ENCODE measurements at regions not wholly inside any gene's neighbourhood (a gene's known extent, or its start where the extent isn't known, plus 50 kb on each side); places are given as distances from the start of the nearest gene placed in this dataset.
"Not testable (repeated sequence)": the region's sequence is repeated elsewhere in the genome, so short reads cannot be mapped to it uniquely, and the experiment has no call there.

- no peak for DNase-seq (ENCODE audit: low read depth)
These were observed 123.6 kb upstream of the VEPH1 start for GRCh38 chr3:157626817-157627216.

DNA sequence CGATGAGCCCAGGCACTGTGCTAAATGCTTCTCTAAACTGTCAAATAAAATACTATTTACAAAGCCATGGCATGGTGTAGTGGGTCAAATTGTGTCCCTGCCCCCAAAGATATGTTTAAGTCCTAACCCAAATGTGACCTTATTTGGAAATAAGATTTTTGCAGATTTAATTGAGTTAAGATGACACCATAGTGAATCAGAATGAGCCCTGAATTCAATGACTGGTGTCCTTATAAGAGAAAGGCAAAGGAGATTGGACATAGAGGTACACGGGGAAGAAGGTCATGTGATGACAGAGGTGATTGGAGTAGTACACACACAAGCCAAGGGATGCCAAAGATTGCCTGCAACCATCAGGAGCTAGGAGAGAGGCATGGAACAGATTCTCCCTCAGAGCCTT is 121.6 kb upstream of the VEPH1 start:
- no peak for DNase-seq (ENCODE audit: low read depth)

DNA sequence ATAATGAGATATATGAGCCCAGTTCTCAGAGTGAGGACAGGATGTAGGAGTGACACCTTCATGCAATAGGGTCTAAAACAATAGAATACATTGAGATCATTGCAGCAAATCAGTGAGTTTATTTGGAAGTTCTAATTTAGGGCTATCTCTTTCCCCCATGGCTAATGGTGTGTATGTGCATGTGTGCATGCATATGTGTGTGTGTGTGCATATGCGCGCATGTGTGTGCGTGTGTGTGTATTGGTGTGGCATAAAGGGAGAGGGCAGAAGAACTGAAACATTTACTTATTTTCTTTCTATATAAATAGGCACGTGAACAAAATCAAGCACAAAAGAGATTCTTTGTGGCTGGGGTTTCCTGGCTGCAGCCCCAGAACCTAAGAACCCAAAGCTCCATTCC is 115.7 kb upstream of the VEPH1 start:
- no peak for DNase-seq (ENCODE audit: low read depth)

DNA sequence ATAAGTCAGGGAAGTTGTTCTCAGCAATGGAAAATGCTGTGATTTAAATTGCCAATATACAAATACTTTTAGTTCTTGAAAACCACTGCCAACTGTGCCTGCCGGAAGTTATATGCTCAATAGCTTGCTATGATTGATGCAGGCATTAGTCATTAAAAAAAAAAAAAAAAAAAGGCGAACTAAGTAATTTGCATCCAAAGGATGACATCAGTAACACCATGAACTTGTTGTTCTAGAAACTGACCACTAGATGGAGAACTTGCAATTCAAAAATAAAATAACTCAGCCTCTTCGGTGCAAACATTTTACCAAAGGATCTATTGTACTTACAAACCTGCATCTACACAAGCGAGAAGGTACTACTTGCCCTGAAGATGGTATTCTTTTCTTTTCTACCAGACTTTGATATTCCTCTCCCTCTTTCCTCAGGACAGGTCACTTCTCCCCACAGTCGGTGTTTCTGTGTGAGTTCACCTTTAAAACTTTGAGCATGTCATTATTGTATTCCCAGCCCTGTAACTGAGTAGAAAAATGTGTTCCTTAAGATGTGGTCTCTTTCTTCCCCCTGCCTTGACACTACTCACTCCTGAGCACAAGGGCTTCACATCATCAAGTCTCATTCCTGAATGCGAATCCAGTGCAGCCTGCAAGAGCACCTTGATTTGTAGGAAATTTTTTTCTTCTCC is 115.0 kb upstream of the VEPH1 start:
- DNase-seq (ENCODE audit: low read depth), result no peak

DNA sequence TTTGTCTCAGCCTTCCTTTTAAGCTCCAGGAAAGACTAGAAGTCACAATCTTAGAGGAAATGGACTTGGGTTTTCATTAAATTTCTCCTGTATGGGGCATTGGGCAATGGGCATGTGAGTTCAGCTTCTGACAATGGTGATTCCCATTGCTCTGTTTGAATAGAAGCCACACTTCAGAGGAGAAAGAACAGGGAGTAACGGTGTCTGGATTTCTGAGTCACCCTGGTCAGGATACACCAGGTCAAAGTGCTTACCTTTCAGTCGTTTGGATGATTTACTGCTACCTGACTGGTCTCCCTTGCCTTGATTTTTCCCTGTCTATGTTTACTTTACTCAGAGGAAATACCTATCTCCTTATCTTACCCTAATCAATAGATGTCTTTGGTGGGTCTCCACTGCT is 111.7 kb upstream of the VEPH1 start:
- no peak for DNase-seq (ENCODE audit: low read depth)

- no peak for DNase-seq (ENCODE audit: low read depth)
These were observed 108.4 kb upstream of the VEPH1 start for GRCh38 chr3:157611536-157612076.

- no peak for DNase-seq (ENCODE audit: low read depth)
These were observed 107.8 kb upstream of the VEPH1 start for GRCh38 chr3:157610876-157611535.

DNA sequence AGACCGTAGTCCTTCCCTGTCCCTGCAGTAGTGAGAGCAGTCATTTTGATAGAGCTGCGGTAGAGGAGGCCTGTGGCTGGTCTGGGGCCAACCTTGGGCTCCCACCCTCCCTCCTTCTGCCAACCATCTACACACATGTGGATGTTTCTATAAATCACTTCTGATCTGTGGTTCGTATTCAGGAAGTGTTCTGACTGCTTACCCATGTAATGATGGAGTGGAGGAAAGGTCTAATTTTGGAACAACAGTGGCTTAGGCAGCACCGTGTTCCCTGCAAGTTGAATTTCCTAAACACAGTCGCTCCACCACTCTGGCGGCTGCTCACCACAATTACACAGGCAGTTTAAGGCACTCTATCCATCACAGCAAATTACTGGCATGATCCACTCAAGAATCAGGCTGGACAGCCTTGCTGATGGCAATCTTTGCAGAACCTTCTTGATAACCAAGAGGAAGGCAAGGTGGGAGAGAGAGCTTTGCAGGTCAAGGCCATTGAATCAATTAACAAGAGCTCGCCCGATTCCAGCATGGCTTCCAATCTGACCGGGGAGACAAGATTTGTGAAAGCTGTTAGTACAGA is 104.7 kb upstream of the VEPH1 start:
- DNase-seq (ENCODE audit: low read depth), result no peak

- no peak for DNase-seq (ENCODE audit: low read depth)
These were observed 103.6 kb upstream of the VEPH1 start for GRCh38 chr3:157606852-157607197.

DNA sequence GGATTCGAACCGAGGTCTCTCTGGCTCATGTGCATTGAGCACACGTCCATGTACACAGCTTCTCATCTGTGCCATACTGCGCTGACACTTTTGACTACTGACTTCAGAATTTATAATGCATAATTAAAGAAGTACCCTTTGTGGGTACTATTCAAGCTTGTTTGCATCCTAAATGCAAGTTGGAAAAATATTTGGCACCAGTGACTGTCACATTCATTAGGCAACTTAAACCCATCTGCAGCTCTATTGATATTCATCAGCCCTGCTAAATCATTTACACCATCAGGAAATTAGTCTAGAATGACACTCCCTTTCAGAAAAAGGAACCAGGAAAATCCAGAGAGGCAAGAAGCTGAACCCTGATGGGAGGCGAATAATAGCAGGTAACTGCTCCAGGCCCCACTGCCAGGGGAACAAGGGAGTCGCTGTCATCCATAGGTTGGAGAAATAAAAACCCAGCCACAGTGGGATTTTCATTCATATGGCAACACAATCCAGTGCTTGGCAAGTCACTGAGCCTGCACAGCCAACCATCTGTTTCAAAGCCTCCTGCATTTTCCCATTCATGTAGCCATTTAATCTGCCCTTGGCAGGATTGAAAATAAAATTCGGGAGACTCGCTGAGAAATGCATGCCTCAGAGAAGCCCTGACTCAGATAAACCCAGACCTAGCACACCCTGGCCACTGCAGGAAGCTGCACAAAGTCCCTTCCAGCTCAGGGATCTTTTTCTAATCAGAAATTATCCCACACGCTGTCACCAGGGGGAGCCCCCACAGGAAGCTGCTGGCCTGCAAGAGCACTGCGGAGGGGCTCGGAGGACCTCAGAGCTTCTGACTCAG is 103.0 kb upstream of the VEPH1 start:
- peak; percentile 38 for DNase-seq (ENCODE audit: low read depth)

GRCh38 chr3:157605356-157605755 is 102.1 kb upstream of the VEPH1 start:
- DNase-seq (ENCODE audit: low read depth), result no peak

DNA sequence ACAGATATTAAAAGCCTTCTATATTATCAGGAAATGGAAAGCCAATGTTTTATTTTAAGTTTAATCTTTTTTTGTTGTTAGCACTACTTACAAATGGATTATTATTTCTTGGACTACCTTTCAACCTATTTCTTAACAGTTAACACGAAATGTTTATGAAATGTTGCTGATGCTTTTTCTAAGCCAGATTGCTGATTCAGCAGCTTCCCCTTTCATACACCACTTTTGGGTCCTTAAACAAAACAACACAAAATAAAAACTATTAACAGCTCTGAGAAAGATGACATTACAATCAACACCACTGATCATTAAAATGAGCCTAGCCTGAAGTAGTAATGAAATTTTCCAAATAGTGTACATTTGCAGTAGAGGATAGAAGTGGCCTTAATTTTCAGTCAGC is 99.2 kb upstream of the VEPH1 start:
- no peak for DNase-seq (ENCODE audit: low read depth)

- no peak for DNase-seq (ENCODE audit: low read depth)
These were observed 92.0 kb upstream of the VEPH1 start for GRCh38 chr3:157595259-157595658.

DNA sequence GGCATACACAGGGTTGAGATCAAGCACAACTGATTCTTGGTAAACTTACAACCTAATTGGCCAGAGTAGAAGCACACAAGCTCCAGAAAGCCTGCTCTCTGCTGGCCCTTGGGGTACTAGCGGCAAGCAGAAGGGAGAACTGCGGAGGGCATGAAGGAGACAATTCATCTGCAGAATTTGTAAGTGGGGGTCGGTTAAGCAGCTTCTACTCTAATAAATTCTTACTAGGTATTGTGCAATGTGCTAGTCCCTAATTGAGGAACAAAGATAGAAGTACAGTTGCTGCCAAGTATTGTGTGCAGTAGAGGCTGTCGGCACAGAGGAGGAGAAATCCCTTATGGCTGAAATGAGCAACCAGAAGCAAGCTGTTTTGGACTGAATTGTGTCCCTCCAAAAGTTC is 91.2 kb upstream of the VEPH1 start:
- DNase-seq (ENCODE audit: low read depth), result no peak

DNA sequence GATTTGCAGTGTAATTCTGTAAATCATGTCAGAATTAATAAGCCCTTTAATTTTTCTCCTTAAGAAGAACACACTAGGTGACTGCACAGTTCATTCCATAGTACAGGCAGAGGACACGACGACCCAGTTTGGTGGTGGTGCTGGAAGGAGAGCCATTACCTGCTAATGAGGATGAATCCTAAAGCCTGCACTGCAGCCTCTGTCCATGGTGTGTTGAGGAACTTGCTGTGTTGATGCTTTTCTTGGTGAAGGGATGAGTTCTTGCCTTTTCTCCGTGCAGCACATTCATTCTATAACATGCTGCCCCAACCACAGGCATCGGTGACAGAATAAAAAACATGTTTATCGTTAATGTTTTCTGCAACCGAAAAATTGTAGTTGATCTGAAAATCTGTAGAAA is 89.6 kb upstream of the VEPH1 start:
- DNase-seq (ENCODE audit: low read depth), result no peak

GRCh38 chr3:157590273-157590672 is 87.1 kb upstream of the VEPH1 start:
- DNase-seq (ENCODE audit: low read depth), result no peak

- DNase-seq (ENCODE audit: low read depth), result no peak
These were observed 86.0 kb upstream of the VEPH1 start for GRCh38 chr3:157589211-157589610.

DNA sequence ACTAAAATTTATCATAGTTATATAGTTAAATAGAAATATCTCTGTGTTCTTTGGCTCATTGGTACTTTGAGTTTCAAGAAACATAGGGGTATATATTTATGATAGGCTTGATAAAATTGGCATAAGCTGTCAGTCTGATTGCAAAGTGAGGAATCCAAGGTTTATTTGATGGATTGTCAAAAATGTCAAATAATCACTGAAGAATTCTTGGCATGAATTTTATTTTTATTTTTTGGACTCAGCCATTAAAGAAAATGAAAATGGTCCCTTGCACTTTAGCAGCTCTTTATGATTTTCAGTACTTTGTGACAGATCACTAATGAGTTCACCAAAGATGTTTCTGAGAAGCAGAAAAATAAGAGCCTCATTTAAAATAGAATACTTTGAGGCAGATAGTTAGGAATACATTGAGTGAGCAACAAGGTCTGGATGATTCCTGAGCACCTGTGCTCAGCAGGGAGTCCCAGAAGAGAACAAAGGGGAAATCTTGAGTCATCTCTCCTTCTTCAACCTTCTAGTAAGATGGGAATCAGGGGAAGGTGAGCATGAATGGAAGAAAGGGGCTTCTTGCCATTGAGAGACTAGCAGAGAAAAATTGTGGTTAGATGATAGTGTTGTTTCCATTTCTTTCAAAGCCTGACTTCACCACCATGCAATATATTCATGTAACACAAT is 85.3 kb upstream of the VEPH1 start:
- DNase-seq (ENCODE audit: low read depth), result no peak

DNA sequence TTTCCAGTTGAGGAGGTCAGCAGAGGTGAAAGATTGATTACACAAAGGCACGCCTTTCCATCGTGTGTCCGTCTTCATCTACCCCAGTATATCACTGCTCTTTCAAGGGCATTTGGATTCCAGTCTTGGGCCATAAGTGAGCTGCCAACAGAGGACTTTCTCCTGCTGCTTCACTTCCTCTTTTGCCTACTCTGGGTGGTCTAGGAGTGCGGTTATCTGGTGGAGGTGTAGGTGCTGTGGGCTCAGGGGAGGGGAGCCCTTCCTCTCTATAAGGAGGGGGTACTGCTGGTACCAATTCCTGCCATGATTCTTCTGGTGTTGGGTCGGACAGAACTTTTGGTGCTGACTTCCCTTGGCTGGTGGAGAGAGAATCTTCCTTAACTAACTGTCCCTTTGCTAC is 83.1 kb upstream of the VEPH1 start:
- DNase-seq (ENCODE audit: low read depth), result no peak

DNA sequence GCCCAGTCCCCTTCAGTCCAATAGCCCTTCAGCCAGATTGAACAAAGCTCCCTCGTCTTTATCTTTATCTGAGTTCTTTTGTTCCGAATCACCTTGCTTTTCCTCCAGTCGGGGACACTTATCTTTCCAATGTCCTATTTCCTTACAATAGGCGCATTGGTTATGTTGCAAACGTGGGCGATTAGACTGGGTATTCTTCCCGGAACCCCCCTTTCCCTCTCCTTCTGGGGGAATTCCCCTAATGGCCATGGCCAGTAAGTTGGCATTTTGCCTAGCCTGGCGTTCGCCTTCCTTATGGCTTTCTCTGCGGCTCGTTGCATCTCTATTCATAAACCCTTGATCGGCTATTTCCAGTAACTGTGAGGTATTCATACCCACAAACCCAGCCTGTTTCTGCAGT is 82.2 kb upstream of the VEPH1 start:
- DNase-seq (ENCODE audit: low read depth), result no peak

DNA sequence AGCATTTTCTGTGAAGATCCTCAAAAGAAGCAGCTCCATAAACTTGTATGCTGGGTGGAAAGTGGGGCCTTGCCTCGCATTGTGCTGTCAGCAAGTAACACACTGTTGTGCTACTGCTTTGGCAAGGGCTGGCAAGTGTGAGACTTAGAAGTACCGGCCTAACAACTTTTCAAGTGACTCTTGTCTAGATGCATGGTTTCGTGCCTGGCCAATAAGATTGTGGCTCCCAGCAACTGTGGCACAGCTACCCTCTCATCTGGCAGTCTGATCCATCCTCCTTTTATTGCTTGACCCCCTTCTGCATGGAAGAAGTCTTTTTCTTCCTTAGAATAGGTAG is 79.4 kb upstream of the VEPH1 start:
- DNase-seq (ENCODE audit: low read depth), result no peak

- DNase-seq (ENCODE audit: low read depth), result not testable (repeated sequence)
These were observed 78.9 kb upstream of the VEPH1 start for GRCh38 chr3:157581956-157582636.
